Suprapubic skin (tissue), 4 donors: ENCODE measurements at regions not wholly inside any gene's neighbourhood (a gene's known extent, or its start where the extent isn't known, plus 50 kb on each side); places are given as distances from the start of the nearest gene placed in this dataset.

Experiments used
- CTCF ChIP-seq, 2 donors: fragments of 200-600 bp in 1 of 2; fragments of 450-650 bp in 1 of 2; sonication (generic) in 1 of 2; IDR thresholded peaks; one replicate each; pipeline ENCODE4 v1.5.1; 2016 to 2019; ENCODE audit warnings: antibody characterized with exemption in 2 of 2, mild to moderate bottlenecking in 1 of 2, moderate library complexity in 1 of 2
- EP300 ChIP-seq: sonication (generic); formaldehyde crosslinking; IDR thresholded peaks from one replicate; pipeline ENCODE4 v1.6.1; 2017; ENCODE audit warnings: antibody characterized with exemption
- POLR2AphosphoS5 ChIP-seq, 3 donors: sonication (generic); formaldehyde crosslinking; IDR thresholded peaks; one replicate each; pipeline ENCODE4 v1.6.1; 2017; ENCODE audit warnings: antibody characterized with exemption in 3 of 3

DNA sequence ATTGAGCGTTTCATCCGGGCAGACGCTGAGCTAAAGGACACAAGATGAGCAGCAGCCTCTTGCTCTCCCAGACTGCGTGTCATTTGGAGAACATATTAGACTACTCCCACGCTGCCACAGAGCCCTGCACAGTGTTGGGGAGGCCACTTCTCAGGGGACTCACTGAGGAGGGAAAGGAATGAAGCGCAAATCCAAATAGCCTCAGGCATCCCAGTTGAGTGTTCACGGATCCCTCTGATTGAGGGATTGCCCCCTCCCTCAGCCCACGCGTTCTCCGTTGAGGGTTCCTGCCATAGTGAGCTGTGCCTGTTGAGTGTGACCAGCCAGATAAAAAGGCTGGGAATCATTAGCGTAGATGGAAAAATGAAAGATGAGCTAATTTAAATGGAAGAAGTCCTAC, 563.4 kb downstream of the ACTR3B start:
- TF ChIP-seq EP300 (no peak), POLR2AphosphoS5 (IDR thresholded peaks at IDR 0.05) (no peak), CTCF (IDR thresholded peaks at IDR 0.05) (no peak)
